Stimulated activated naive CD8-positive, alpha-beta T cell treated with anti-CD3 and anti-CD28 coated beads, Interleukin-15, Interleukin-2, amounts not matched to agents 100 U/mL and 50 U/mL, for 24 hours (primary cell): ENCODE measurements at regions not wholly inside any gene's neighbourhood (a gene's known extent, or its start where the extent isn't known, plus 50 kb on each side); places are given as distances from the start of the nearest gene placed in this dataset.

Experiments
- ATAC-seq: fragments of 150-1000 bp; cut with Tn5 transposase; one replicate; pipeline ENCODE4 v1.10.0; 2021
- DNase-seq: peaks from one replicate; pipeline ENCODE4 v3.0.0; 2021

DNA sequence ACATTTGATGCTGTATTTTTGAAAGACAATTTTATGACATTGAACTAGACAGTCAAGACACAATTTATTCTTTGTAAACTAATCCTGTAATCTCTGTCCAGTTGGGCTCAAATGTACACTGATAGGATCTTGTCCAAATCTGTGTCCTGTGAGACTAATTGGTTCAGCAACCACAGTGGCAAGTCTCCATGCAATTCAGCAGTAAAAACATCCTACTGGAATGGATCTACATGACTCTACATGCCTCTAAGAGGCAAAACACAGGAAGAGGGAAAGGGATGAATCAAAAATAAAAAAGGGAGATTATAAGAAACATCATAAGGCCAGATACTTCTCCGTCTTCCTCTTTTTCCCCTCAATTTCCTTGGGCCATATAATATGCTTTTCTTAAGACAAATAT is 1164.2 kb downstream of the NLGN4Y start:
- DNase-seq, result no peak
- no peak for ATAC-seq

DNA sequence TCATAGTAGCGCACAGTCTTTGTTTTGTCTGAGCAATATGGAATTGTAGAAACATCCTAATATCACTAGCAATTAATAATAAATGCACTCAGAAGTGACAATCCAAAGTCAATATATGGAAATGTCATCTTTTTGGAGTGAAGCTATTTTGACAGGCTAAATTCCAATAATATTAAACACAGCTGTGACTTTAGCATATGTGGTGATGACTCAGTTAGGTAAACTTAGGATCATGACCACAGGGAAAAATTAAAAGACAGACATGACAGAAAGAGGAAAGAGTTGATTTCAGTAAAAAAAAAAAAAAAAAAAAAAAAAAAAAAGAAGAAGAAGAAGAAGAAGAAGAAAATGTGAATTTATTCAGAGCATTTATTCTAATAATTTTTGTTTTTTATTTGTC is 1165.7 kb downstream of the NLGN4Y start:
- DNase-seq, result no peak

DNA sequence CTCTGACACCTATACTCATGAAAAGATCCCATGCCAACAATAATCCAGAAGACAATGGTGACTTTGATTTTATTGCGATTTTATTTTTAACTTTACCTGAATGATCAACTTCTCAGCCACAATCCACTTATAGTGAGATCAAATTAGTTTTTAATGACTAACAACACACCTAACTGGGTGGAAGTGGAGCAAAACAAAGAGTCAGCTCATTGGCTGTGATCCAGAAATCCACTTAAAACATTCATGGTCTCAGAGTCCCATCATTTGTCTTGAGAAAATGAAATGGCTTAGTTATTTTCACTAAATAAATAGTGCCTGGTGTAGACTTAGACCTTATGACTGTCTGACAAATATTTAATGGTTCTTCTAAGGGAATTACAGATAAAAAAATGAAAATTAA is 1177.8 kb downstream of the NLGN4Y start:
- DNase-seq, result no peak
- no peak for ATAC-seq

More for the DNA sequence above, 1165.7 kb downstream of the NLGN4Y start:
- ATAC-seq, result no peak

DNA sequence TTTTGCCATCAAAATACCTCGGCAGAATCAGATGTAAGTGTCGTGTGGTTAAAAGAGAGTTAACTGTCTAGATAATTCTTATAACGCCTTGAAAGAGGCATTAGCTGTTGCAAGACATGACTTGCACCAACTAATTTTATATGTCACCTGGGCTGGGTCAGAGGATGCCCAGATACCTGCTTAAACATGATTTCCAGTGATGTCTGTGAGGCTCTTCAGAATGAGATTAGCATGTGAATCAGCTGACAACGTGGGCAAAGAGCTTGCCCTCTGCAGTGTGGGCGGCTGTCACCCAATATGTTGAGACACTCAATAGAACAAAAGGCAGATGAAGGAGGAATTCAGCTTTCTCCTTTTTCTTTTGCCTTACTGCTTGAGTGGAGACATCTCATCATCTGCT is 1180.6 kb downstream of the NLGN4Y start:
- no peak for DNase-seq
- ATAC-seq, result no peak

DNA sequence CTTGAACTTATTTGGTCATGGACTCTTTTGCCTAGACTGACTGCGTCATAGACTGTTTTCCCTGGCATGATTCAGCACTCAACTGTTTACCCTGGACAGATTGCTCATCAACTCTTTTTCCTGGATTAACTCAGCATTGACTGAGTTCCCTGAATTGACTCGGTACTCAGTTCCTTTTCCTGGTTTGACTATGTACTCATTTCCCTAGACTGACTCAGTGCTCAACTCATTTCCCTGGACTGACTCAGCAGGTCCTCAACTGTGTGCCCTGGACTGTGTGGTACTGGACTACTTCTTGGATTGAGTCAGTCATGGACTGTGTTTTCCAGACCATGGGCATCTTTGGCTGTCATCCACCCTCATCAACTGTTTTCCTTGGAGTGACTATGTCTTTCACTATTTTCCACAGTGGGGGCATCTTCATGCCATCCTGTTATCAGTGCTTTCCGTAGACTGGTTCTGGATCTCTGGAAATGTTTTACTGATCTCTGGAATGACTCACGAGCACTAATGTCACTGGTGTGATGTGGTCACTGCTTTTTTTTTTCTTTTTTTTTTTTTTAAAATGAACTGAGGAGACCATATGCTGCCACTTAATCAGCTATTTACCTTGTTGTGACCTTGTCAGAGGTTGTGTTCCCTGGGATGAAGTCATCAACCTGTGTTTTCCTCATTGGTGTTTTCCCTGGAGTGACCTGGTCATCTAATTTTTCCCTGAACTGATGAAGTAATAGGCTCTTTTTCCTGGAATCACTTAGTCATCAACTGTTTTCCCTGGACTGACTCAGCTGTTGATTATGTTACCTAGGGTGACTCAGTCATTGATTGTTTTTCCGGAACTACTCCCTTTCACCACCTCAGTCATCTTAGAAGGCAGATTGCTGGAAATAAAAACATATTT is 1225.5 kb downstream of the NLGN4Y start:
- no peak for DNase-seq
- no peak for ATAC-seq

DNA sequence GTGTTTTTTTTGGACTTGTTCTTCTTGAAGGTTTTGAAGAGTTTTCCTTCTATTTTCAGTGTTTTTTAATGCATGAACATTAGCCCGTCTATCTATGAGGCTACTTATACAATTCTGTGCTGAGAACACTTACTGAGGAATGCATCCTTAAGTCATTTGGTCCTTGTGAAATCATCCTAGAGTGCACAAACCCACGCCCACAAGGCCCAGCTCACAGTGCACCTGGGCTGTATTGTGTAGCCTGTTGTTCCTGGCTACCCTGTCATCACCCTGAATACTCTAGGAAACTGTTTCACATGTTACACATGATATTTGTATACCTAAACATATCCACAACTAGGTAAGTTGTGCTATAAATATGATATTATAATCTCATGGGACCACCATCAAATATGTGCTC is 1226.7 kb downstream of the NLGN4Y start:
- ATAC-seq (no peak), DNase-seq (no peak)

DNA sequence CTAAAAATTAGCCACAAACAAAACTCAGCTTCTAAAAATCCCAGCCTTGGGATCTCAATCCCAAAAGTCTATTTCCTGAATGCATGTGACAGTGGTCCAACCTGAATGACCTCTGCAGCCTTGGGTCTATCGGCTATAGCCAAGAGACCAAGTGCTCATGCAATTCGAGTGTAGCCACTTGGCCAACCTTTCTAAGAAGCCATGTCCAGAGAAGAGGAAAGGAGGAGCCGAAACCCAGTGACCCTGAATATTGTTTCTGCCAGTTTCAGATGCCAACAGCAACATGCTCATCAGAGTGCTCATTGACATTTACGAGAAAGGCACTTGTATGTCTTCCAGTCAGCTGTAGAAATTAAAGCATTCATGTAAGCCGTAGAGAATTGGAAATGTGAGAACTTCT is 1231.9 kb downstream of the NLGN4Y start:
- DNase-seq (no peak), ATAC-seq (no peak)

DNA sequence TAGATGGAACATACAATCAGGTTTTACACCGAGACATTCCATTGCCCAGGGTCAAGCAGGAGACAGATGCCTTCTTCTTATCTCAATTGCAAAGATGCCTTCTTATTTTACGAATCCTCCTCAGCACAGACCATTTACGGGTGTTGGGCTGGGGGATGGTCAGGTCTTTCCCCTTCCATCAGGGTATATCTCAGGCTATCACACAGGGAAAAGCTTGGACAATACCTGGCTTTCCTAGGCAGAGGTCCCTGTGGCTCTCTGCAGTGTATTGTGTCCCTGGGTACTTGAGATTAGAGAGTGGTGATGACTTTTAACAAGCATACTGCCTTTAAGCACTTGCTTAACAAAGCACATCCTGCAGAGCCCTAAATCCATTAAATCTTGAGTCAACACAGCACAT is 1249.2 kb downstream of the NLGN4Y start:
- DNase-seq (no peak), ATAC-seq (no peak)

DNA sequence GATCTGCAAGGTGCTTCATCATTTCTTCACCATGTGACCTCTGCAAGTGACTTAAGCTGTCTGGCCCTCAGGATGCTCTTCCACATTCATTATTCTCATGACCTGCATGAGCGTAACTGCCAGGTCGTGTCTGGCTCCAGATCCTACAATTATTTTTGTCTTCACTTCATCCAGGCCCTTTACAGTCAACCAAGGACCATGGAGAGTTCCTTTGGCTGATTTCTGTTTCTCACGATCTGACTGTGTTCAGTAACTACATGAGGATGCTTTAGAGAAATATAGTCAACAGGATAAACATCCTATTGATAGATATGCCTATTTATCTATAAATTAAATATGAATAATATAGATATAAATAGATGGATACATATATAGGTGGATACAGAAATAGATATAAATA is 1251.6 kb downstream of the NLGN4Y start:
- ATAC-seq (no peak), DNase-seq (no peak)

DNA sequence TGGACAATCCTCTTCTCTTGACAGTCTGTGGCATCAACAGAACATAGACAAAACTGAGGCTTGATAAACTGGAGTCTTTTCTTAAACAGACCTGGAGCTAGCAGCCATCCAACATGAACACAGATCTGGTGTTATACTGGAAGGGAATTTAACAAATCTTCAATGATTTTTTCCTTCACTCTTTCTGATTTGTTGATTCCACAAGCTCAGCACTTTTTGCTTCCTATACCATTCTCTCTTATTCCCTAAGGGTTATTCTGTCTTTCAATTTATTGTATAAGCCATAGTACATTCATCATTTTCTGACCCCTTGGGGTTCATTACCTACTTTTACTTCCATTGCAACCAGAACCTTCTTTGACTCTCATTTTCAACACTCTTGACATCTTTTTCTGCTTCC is 1255.6 kb downstream of the NLGN4Y start:
- no peak for ATAC-seq
- DNase-seq, result no peak

DNA sequence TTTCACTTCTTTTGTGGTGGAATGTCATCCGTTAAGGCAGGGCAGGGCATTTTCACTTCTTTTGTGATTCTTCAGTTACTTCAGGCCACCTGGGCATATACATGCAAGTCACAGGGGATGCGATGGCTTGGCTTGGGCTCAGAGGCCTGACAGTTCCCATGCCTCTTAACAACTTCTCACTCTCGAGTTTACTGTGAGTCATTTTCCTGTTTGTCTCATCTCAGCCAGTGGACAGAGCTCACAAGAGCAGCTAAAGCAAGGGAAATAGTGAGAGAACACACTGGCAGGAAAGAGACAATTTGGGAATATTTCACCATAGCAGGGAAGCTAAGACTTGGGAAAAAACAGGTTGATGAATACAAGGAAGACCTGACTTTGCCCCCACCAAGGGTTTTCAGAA is 1275.7 kb downstream of the NLGN4Y start:
- no peak for ATAC-seq
- DNase-seq, result no peak

DNA sequence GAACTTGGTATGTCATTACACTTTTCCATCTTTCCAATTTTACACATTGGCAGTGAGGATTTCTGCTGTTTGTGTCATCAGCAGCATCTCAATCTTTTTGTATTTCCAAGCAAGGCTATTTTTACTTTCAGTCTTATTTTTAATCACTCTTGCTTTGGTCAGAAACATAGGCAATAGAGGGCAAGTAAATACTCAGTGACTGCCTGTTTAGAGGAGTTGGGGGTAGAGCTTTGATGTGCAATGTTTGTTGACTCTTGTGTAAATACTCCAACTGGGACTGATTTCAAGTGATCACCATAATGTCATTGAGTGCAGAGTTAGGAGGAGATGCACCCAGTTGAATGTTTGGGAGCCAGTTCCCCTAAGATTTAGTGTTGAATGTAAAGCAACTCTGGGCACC is 1281.7 kb downstream of the NLGN4Y start:
- DNase-seq, result no peak
- no peak for ATAC-seq

DNA sequence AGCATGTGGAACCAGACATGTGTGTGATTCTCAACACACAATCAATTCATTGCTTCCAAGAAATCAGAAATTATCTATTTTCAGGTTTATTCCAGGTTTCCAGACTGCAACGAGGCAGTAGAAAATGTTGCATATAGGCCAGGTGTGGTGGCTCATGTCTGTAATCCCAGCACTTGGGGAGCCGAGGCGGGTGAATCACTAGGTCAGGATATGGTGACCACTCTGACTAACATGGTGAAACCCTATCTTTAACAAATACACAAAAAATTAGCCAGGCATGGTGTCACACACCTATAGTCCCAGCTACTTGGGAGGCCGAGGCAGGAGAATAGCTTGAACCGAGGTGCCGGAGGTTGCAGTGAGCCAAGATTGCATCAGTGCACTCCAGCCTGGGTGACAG is 1289.9 kb downstream of the NLGN4Y start:
- ATAC-seq, result no peak
- DNase-seq, result no peak
